ENCODE measurements at regions not wholly inside any gene's neighbourhood (a gene's known extent, or its start where the extent isn't known, plus 50 kb on each side); places are given as distances from the start of the nearest gene placed in this dataset.

GRCh38 chr6:74320715-74321114, 624.7 kb downstream of the CD109 start:
- no peaks in the 10 kb centered on the region for H3K9me2 ChIP-seq (ENCODE audit: insufficient read depth, low read length)
- H3K27me3 ChIP-seq (ENCODE audit: insufficient read depth, low read depth, low read length) = no peaks in the 10 kb centered on the region
- no peak for TF ChIP-seq RAD21 (conservative IDR thresholded peaks at IDR 0.05)
- TF ChIP-seq POLR2AphosphoS5 (IDR thresholded peaks at IDR 0.05) = no peak
- TF ChIP-seq REST (IDR thresholded peaks at IDR 0.05; ENCODE audit: borderline replicate concordance) = no peak
- no peak for TF ChIP-seq CTCF (IDR thresholded peaks at IDR 0.05; ENCODE audit: poor library complexity, severe bottlenecking)
- no peak for TF ChIP-seq SMC3 (conservative IDR thresholded peaks at IDR 0.05; ENCODE audit: poor library complexity)
- TF ChIP-seq EP300 (conservative IDR thresholded peaks at IDR 0.05; ENCODE audit: poor library complexity, severe bottlenecking) = no peak
- no peak for TF ChIP-seq EZH2 (IDR thresholded peaks at IDR 0.05; ENCODE audit: borderline replicate concordance, insufficient read depth, low read length, poor library complexity, severe bottlenecking)
- TF ChIP-seq MXI1 (conservative IDR thresholded peaks at IDR 0.05; ENCODE audit: poor library complexity, severe bottlenecking) = no peak
- TF ChIP-seq TAF1 (IDR thresholded peaks at IDR 0.05; ENCODE audit: low read depth) = no peak
- no peak overlapping the region for H3K4me3 ChIP-seq (ENCODE audit: low read length)
- no peaks in the 10 kb centered on the region for H4K20me1 ChIP-seq (ENCODE audit: insufficient read depth)
- H3K36me3 ChIP-seq (ENCODE audit: insufficient read depth, low read length) = no peaks in the 10 kb centered on the region
- no peaks in the 10 kb centered on the region for H3F3A ChIP-seq (ENCODE audit: insufficient read depth, low read length, poor library complexity, severe bottlenecking)
- H3K9me3 ChIP-seq (ENCODE audit: low read length) = no peaks in the 10 kb centered on the region
- no peak overlapping the region for H3K4me2 ChIP-seq (ENCODE audit: low read length)
- H3K9ac ChIP-seq (ENCODE audit: low read length) = no peak overlapping the region
- H2AFZ ChIP-seq (ENCODE audit: low read depth, low read length) = no peak overlapping the region
- no peaks in the 10 kb centered on the region for H3K79me2 ChIP-seq (replicated peaks; ENCODE audit: insufficient read depth, low read length)
- no peak overlapping the region for H3K27ac ChIP-seq (ENCODE audit: low read length)

GRCh38 chr6:74320074-74320473, 624.1 kb downstream of the CD109 start:
- no peaks in the 10 kb centered on the region for H3K79me2 ChIP-seq (replicated peaks; ENCODE audit: insufficient read depth, low read length)
- H3K27ac ChIP-seq (ENCODE audit: low read length) = no peak overlapping the region
- TF ChIP-seq EP300 (conservative IDR thresholded peaks at IDR 0.05; ENCODE audit: poor library complexity, severe bottlenecking) (no peak), EZH2 (IDR thresholded peaks at IDR 0.05; ENCODE audit: borderline replicate concordance, insufficient read depth, low read length, poor library complexity, severe bottlenecking) (no peak), REST (IDR thresholded peaks at IDR 0.05; ENCODE audit: borderline replicate concordance) (no peak), CTCF (IDR thresholded peaks at IDR 0.05; ENCODE audit: poor library complexity, severe bottlenecking) (no peak), MXI1 (conservative IDR thresholded peaks at IDR 0.05; ENCODE audit: poor library complexity, severe bottlenecking) (no peak), SMC3 (conservative IDR thresholded peaks at IDR 0.05; ENCODE audit: poor library complexity) (no peak), TAF1 (IDR thresholded peaks at IDR 0.05; ENCODE audit: low read depth) (no peak), POLR2AphosphoS5 (IDR thresholded peaks at IDR 0.05) (no peak), RAD21 (conservative IDR thresholded peaks at IDR 0.05) (no peak)
- H4K20me1 ChIP-seq (ENCODE audit: insufficient read depth) = no peaks in the 10 kb centered on the region
- H3K4me2 ChIP-seq (ENCODE audit: low read length) = no peak overlapping the region
- no peak overlapping the region for H3K4me3 ChIP-seq (ENCODE audit: low read length)
- no peak overlapping the region for H3K9ac ChIP-seq (ENCODE audit: low read length)
- no peaks in the 10 kb centered on the region for H3K36me3 ChIP-seq (ENCODE audit: insufficient read depth, low read length)
- no peaks in the 10 kb centered on the region for H3K9me3 ChIP-seq (ENCODE audit: low read length)
- H2AFZ ChIP-seq (ENCODE audit: low read depth, low read length) = no peak overlapping the region
- no peaks in the 10 kb centered on the region for H3F3A ChIP-seq (ENCODE audit: insufficient read depth, low read length, poor library complexity, severe bottlenecking)
- H3K9me2 ChIP-seq (ENCODE audit: insufficient read depth, low read length) = no peaks in the 10 kb centered on the region
- no peaks in the 10 kb centered on the region for H3K27me3 ChIP-seq (ENCODE audit: insufficient read depth, low read depth, low read length)

Measured in neural cell (in vitro differentiated cells).